GM12891 (cell line): ENCODE measurements at regions not wholly inside any gene's neighbourhood (a gene's known extent, or its start where the extent isn't known, plus 50 kb on each side); places are given as distances from the start of the nearest gene placed in this dataset.

Source experiments
- POLR2A ChIP-seq: IDR thresholded peaks from 2 replicates; pipeline ENCODE4 v1.6.1; 2011; ENCODE audit warnings: low read depth, low read length, control low read depth
- POLR2AphosphoS5 ChIP-seq: IDR thresholded peaks from 2 replicates; pipeline ENCODE4 v1.6.1; 2011; ENCODE audit warnings: low read depth, low read length, control low read depth

DNA sequence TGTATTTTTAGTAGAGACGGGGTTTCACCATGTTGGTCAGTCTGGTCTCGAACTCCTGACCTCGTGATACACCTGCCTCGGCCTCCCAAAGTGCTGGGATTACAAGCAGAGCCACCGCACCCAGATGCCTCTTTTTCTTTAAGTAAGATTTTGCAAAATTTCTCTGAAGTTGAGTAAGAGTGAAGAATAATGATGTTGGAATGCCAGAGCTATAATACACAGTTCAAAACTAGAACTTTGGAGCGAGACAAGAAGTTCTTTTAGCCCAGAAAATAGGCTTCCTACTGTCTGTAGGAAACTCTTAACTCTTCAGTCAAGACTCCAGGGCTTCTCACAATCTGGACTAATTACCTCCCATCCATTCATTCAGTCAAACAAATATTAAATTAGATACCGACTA is 51.4 kb downstream of the MARCHF4 start:
- TF ChIP-seq POLR2A: no peak
- TF ChIP-seq POLR2AphosphoS5: no peak
